HuH-7 (cell line): ENCODE measurements at regions not wholly inside any gene's neighbourhood (a gene's known extent, or its start where the extent isn't known, plus 50 kb on each side); places are given as distances from the start of the nearest gene placed in this dataset.
A peak's percentile ranks its signal among the peaks of the same experiment; 100 is the strongest.

ENCODE experiments used
- DNase-seq: peaks from one replicate; pipeline ENCODE4 v3.0.0; 2011; ENCODE audit warnings: low spot score

GRCh38 chr1:173400387-173400995 lies 76.6 kb upstream of the PRDX6 start:
- DNase-seq, result no peak

- DNase-seq, result no peak
Measured at GRCh38 chr1:173403996-173404395, 73.1 kb upstream of the PRDX6 start.

- no peak for DNase-seq
Measured at GRCh38 chr1:173405281-173405680, 71.9 kb upstream of the PRDX6 start.

GRCh38 chr1:173405834-173406233 lies 71.3 kb upstream of the PRDX6 start:
- no peak for DNase-seq

GRCh38 chr1:173406783-173407230 lies 70.3 kb upstream of the PRDX6 start:
- no peak for DNase-seq

- no peak for DNase-seq
Measured at GRCh38 chr1:173407846-173408245, 69.3 kb upstream of the PRDX6 start.

GRCh38 chr1:173408886-173409285 lies 68.2 kb upstream of the PRDX6 start:
- no peak for DNase-seq

GRCh38 chr1:173409613-173410012 lies 67.5 kb upstream of the PRDX6 start:
- DNase-seq, result no peak

- DNase-seq, result no peak
Measured at GRCh38 chr1:173410133-173410793, 66.9 kb upstream of the PRDX6 start.

GRCh38 chr1:173410794-173411236 lies 66.3 kb upstream of the PRDX6 start:
- DNase-seq, result no peak

- DNase-seq, result no peak
Measured at GRCh38 chr1:173411835-173412742, 65.0 kb upstream of the PRDX6 start.

GRCh38 chr1:173413271-173413707 lies 63.8 kb upstream of the PRDX6 start:
- no peak for DNase-seq

GRCh38 chr1:173414136-173414535 lies 63.0 kb upstream of the PRDX6 start:
- no peak for DNase-seq

GRCh38 chr1:173414539-173415226 lies 62.5 kb upstream of the PRDX6 start:
- DNase-seq, result no peak

- DNase-seq, result no peak
Measured at GRCh38 chr1:173415490-173415889, 61.6 kb upstream of the PRDX6 start.

- no peak for DNase-seq
Measured at GRCh38 chr1:173415905-173416450, 61.2 kb upstream of the PRDX6 start.

GRCh38 chr1:173417563-173417962 lies 59.6 kb upstream of the PRDX6 start:
- no peak for DNase-seq

- no peak for DNase-seq
Measured at GRCh38 chr1:173418107-173418985, 58.8 kb upstream of the PRDX6 start.

- peak; percentile 24 for DNase-seq
Measured at GRCh38 chr1:173420330-173420806, 56.8 kb upstream of the PRDX6 start.

GRCh38 chr1:173421286-173421685 lies 55.8 kb upstream of the PRDX6 start:
- no peak for DNase-seq

GRCh38 chr1:173421789-173422188 lies 55.3 kb upstream of the PRDX6 start:
- DNase-seq, result no peak
